NT2/D1 (cell line): ENCODE measurements at regions not wholly inside any gene's neighbourhood (a gene's known extent, or its start where the extent isn't known, plus 50 kb on each side); places are given as distances from the start of the nearest gene placed in this dataset.

ENCODE experiments used
- DNase-seq: peaks from one replicate; pipeline ENCODE4 v3.0.0-alpha.2; 2011; ENCODE audit warnings: low read depth, low spot score
- H3K27me3 ChIP-seq: 2 replicates; pipeline ENCODE4 v1.6.0; 2011; ENCODE audit warnings: mild to moderate bottlenecking; ENCODE audit not compliant: insufficient read length, insufficient read depth
- H3K36me3 ChIP-seq: 2 replicates; pipeline ENCODE4 v1.6.1; 2011; ENCODE audit warnings: mild to moderate bottlenecking, low read length, mixed read lengths; ENCODE audit not compliant: insufficient read depth, insufficient read length
- H3K4me1 ChIP-seq: 2 replicates; pipeline ENCODE4 v1.5.1; 2011; ENCODE audit not compliant: insufficient read depth, insufficient read length
- H3K4me3 ChIP-seq: 2 replicates; pipeline ENCODE4 v1.5.1; 2011; ENCODE audit warnings: low read depth; ENCODE audit not compliant: insufficient read length
- H3K9ac ChIP-seq: 2 replicates; pipeline ENCODE4 v1.6.0; 2011; ENCODE audit warnings: low read depth; ENCODE audit not compliant: insufficient read length
- H3K9me3 ChIP-seq: 2 replicates; pipeline ENCODE4 v1.5.1; 2011; ENCODE audit warnings: mild to moderate bottlenecking, low read length; ENCODE audit not compliant: insufficient read depth
- SUZ12 ChIP-seq: IDR thresholded peaks from 2 replicates; pipeline ENCODE4 v1.6.1; 2011; ENCODE audit not compliant: insufficient read length, insufficient read depth; ENCODE audit errors: extremely low read depth
- YY1 ChIP-seq: IDR thresholded peaks from 2 replicates; pipeline ENCODE4 v1.6.1; 2011; ENCODE audit not compliant: insufficient read length, insufficient read depth
- ZNF274 ChIP-seq: IDR thresholded peaks from 2 replicates; pipeline ENCODE4 v1.6.1; 2011; ENCODE audit warnings: mild to moderate bottlenecking, low read depth, low read length

DNA sequence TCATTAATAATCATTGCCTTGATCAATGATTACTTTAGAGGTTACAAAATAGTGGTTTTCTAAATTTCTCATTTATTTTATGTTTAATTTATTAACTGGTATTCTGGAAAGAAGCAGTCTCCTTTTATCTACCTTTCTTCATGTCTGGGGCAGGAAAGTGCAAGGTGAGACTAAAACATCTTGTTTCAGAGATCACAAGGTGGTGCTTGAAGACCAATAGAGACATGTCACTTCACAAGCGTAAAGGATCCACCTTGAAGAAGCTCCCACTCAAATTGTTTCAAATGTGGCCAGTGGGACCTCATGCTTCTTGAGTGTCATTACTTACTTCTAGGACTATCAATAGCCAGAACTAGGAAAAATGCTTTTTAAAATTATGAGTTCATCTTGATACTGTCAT lies 1568.7 kb downstream of the RPA4 start:
- H3K9ac ChIP-seq, result no peak overlapping the region
- H3K36me3 ChIP-seq, result no peaks in the 10 kb centered on the region
- no peaks in the 10 kb centered on the region for H3K27me3 ChIP-seq
- TF ChIP-seq YY1, result no peak
- TF ChIP-seq ZNF274, result no peak
- no peak for TF ChIP-seq SUZ12
- DNase-seq, result no peak
- H3K4me1 ChIP-seq, result no peaks in the 10 kb centered on the region
- no peak overlapping the region for H3K4me3 ChIP-seq
- H3K9me3 ChIP-seq, result no peaks in the 10 kb centered on the region

DNA sequence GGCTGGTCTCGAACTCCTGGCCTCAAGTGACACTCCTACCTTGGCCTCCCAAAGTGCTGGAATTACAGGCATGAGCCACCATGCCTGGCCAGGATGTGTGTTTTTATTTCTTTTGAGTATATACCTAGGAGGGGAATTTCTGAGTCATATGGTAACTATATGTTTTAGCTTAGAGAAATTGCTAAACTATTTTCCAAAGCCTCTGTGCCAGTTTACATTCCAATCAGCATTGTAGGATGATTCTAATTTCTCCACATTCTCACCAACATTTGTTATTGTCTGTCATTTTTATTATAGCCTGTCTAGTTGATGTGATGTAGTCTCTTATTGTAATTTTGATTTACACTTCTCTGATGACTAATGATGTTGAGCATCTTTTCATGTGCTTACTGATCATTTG lies 1576.0 kb downstream of the RPA4 start:
- no peaks in the 10 kb centered on the region for H3K27me3 ChIP-seq
- no peaks in the 10 kb centered on the region for H3K36me3 ChIP-seq
- H3K4me3 ChIP-seq, result no peak overlapping the region
- H3K9me3 ChIP-seq, result no peaks in the 10 kb centered on the region
- H3K9ac ChIP-seq, result no peak overlapping the region
- DNase-seq, result no peak
- TF ChIP-seq YY1, result no peak
- TF ChIP-seq ZNF274, result no peak
- no peak for TF ChIP-seq SUZ12
- H3K4me1 ChIP-seq, result no peaks in the 10 kb centered on the region

- DNase-seq, result no peak
- Histone ChIP-seq H3K9me3 (no peaks in the 10 kb centered on the region), H3K36me3 (no peaks in the 10 kb centered on the region), H3K9ac (no peak overlapping the region), H3K4me1 (no peaks in the 10 kb centered on the region), H3K27me3 (no peaks in the 10 kb centered on the region), H3K4me3 (no peak overlapping the region)
- TF ChIP-seq ZNF274 (no peak), SUZ12 (no peak), YY1 (no peak)
Observed at GRCh38 chrX:98480606-98481005, 1596.9 kb downstream of the RPA4 start.

- TF ChIP-seq SUZ12 (no peak), YY1 (no peak), ZNF274 (no peak)
- H3K27me3 ChIP-seq, result no peaks in the 10 kb centered on the region
- no peak overlapping the region for H3K4me3 ChIP-seq
- no peaks in the 10 kb centered on the region for H3K36me3 ChIP-seq
- H3K4me1 ChIP-seq, result no peaks in the 10 kb centered on the region
- no peaks in the 10 kb centered on the region for H3K9me3 ChIP-seq
- H3K9ac ChIP-seq, result no peak overlapping the region
- DNase-seq, result no peak
Observed at GRCh38 chrX:98481636-98482035, 1597.9 kb downstream of the RPA4 start.

DNA sequence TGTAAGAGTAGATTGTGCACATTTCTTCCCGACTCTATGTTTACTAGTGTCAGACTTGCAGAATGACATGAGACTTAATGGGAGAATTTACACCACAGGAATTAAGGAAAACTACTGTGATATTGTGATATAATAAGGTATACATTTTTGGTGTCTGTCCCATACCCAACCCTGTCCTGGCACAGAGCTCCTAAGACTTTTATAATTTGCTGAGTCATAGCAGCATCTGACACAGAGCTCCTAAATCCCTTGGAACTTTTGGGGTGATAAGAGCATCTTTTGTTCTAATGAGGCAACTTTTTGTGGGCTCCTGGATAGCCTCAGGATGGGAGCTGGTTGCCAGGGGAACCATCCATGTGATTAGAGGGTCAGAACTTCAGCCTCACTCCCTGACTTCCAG lies 1607.0 kb downstream of the RPA4 start:
- Histone ChIP-seq H3K36me3 (no peaks in the 10 kb centered on the region), H3K4me1 (no peaks in the 10 kb centered on the region), H3K9ac (no peak overlapping the region), H3K27me3 (no peaks in the 10 kb centered on the region), H3K9me3 (0 out of 2 replicates have a peak, but pooled peaks cover 11% of the 10 kb centered on the region), H3K4me3 (no peak overlapping the region)
- DNase-seq, result no peak
- TF ChIP-seq YY1 (no peak), SUZ12 (no peak), ZNF274 (no peak)

DNA sequence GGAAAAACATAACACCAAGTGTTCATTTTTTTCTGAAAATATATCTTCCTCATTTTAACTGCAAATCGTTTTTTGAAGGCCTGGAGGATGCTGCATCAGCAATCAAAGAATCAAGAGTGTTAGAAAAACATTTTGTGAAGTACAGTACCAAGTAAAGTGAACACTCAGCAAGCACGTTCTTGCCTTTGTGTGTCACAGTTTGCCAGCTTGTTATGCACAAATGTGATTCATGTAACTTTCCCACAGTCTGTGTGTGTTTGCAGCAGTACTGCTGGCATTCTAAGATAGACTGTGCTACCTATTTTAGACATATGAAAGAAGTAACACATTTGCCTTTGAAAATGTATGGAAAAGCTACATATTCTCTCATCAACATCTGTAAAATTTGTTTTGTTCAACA lies 1617.7 kb downstream of the RPA4 start:
- Histone ChIP-seq H3K4me1 (no peaks in the 10 kb centered on the region), H3K9ac (no peak overlapping the region), H3K9me3 (no peaks in the 10 kb centered on the region), H3K36me3 (no peaks in the 10 kb centered on the region), H3K27me3 (no peaks in the 10 kb centered on the region), H3K4me3 (no peak overlapping the region)
- DNase-seq, result no peak
- TF ChIP-seq ZNF274 (no peak), YY1 (no peak), SUZ12 (no peak)

- no peak for TF ChIP-seq ZNF274
- TF ChIP-seq YY1, result no peak
- TF ChIP-seq SUZ12, result no peak
- Histone ChIP-seq H3K4me3 (no peak overlapping the region), H3K9ac (no peak overlapping the region), H3K9me3 (no peaks in the 10 kb centered on the region), H3K27me3 (no peaks in the 10 kb centered on the region), H3K4me1 (no peaks in the 10 kb centered on the region), H3K36me3 (no peaks in the 10 kb centered on the region)
- DNase-seq, result no peak
Observed at GRCh38 chrX:98506907-98507306, 1623.2 kb downstream of the RPA4 start.

DNA sequence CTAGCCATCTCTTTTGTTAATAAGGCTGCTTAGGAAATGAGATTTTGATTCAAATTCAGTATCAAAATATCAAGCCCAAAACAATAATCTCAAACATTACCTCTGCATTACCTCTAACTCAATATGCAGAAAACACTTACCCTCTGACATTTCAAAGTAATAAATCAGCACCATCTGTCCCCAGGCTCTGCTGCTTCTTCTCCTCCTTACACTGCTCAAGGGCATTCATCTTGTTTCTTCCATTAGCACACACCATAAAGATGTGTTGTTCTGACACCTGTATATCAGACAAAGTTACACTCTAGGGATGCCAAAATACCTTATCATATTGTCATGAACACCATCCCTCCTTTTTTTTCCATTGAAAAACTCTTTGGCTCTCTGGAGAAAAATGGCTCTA lies 1630.3 kb downstream of the RPA4 start:
- Histone ChIP-seq H3K9ac (no peak overlapping the region), H3K4me1 (no peaks in the 10 kb centered on the region), H3K9me3 (no peaks in the 10 kb centered on the region), H3K36me3 (no peaks in the 10 kb centered on the region), H3K27me3 (no peaks in the 10 kb centered on the region), H3K4me3 (no peak overlapping the region)
- no peak for DNase-seq
- TF ChIP-seq YY1 (no peak), SUZ12 (no peak)
